OCI-LY1 (cell line): ENCODE measurements at regions not wholly inside any gene's neighbourhood (a gene's known extent, or its start where the extent isn't known, plus 50 kb on each side); places are given as distances from the start of the nearest gene placed in this dataset.

Experiments used
- H2AFZ ChIP-seq: fragments of 200-600 bp; sonication (generic), shearing (Covaris generic); 2 replicates; pipeline ENCODE4 v1.6.0; 2014; ENCODE audit warnings: antibody characterized with exemption, mild to moderate bottlenecking, low read length
- H3F3A ChIP-seq: fragments of 200-600 bp; sonication (generic), shearing (Covaris generic); 2 replicates; pipeline ENCODE4 v1.6.0; 2014; ENCODE audit warnings: mild to moderate bottlenecking, antibody characterized with exemption, low read length, moderate library complexity; ENCODE audit not compliant: insufficient read depth
- H3K27ac ChIP-seq: fragments of 200-600 bp; sonication (generic); 2 replicates; pipeline ENCODE4 v1.5.1; 2014; ENCODE audit warnings: low read length, mixed run types, mild to moderate bottlenecking, low read depth; ENCODE audit not compliant: poor library complexity, severe bottlenecking
- H3K27me3 ChIP-seq: fragments of 200-600 bp; sonication (generic); 2 replicates; pipeline ENCODE4 v1.6.0; 2014; ENCODE audit warnings: antibody characterized with exemption, mild to moderate bottlenecking, low read length, moderate library complexity; ENCODE audit not compliant: insufficient read depth
- H3K36me3 ChIP-seq: fragments of 200-600 bp; sonication (generic); 2 replicates; pipeline ENCODE4 v1.6.1; 2014; ENCODE audit warnings: mild to moderate bottlenecking, antibody characterized with exemption, low read length, moderate library complexity, mixed read lengths; ENCODE audit not compliant: insufficient read depth
- H3K4me1 ChIP-seq: fragments of 200-600 bp; sonication (generic); 2 replicates; pipeline ENCODE4 v1.5.1; 2014; ENCODE audit warnings: mild to moderate bottlenecking, low read length, moderate library complexity; ENCODE audit not compliant: insufficient read depth, severe bottlenecking
- H3K4me2 ChIP-seq: fragments of 200-600 bp; sonication (generic), shearing (Covaris generic); 2 replicates; pipeline ENCODE4 v1.6.1; 2014; ENCODE audit warnings: low read length
- H3K4me3 ChIP-seq: fragments of 200-600 bp; sonication (generic); 2 replicates; pipeline ENCODE4 v1.5.1; 2014; ENCODE audit warnings: low read length, low read depth, mild to moderate bottlenecking, mixed read lengths; ENCODE audit not compliant: poor library complexity, severe bottlenecking
- H3K79me2 ChIP-seq: fragments of 200-600 bp; shearing (Covaris generic); 2 replicates; pipeline ENCODE4 v1.6.1; 2016; ENCODE audit warnings: mixed run types, low read length, mixed read lengths; ENCODE audit not compliant: insufficient read depth
- H3K9ac ChIP-seq: fragments of 200-600 bp; sonication (generic), shearing (Covaris generic); 2 replicates; pipeline ENCODE4 v1.6.1; 2014; ENCODE audit warnings: mild to moderate bottlenecking, low read length, mixed read lengths
- H3K9me2 ChIP-seq: fragments of 200-600 bp; sonication (generic), shearing (Covaris generic); 2 replicates; pipeline ENCODE4 v1.6.1; 2014; ENCODE audit warnings: low read depth, mild to moderate bottlenecking, low read length, mixed read lengths
- H3K9me3 ChIP-seq: fragments of 200-600 bp; shearing (Covaris generic); 2 replicates; pipeline ENCODE4 v1.6.1; 2014; ENCODE audit warnings: low read length, mixed read lengths
- H4K20me1 ChIP-seq: fragments of 200-600 bp; sonication (generic), shearing (Covaris generic); 2 replicates; pipeline ENCODE4 v1.6.0; 2016; ENCODE audit warnings: mild to moderate bottlenecking, low read length; ENCODE audit not compliant: insufficient read depth
- EZH2 ChIP-seq: fragments of 200-600 bp; sonication (generic), shearing (Covaris generic); IDR thresholded peaks from 2 replicates; pipeline ENCODE4 v1.8.0; 2017; ENCODE audit warnings: borderline replicate concordance, mixed run types, mild to moderate bottlenecking, antibody characterized with exemption, low read length, moderate library complexity, mixed read lengths
- TF ChIP-seq, protein P1 (sequence below): fragments of 200-600 bp; sonication (generic), shearing (Covaris generic); IDR thresholded peaks from 2 replicates; pipeline ENCODE4 v1.5.1; 2017; ENCODE audit warnings: mild to moderate bottlenecking, antibody characterized with exemption, low read length, moderate library complexity, mixed read lengths

GRCh38 chr13:111584870-111585269 lies 264.4 kb downstream of the TEX29 start:
- Histone ChIP-seq H3K4me3 (no peak overlapping the region), H3K9me3 (no peaks in the 10 kb centered on the region), H3K9me2 (no peaks in the 10 kb centered on the region), H3F3A (no peaks in the 10 kb centered on the region), H4K20me1 (no peaks in the 10 kb centered on the region), H3K27ac (no peak overlapping the region), H3K79me2 (no peaks in the 10 kb centered on the region), H3K4me1 (no peaks in the 10 kb centered on the region), H3K9ac (no peak overlapping the region), H3K27me3 (no peaks in the 10 kb centered on the region; the same call in 1 of the 2 replicates), H3K36me3 (no peaks in the 10 kb centered on the region), H3K4me2 (no peak overlapping the region), H2AFZ (no peak overlapping the region)
- TF ChIP-seq EZH2 = no peak
- TF ChIP-seq, protein P1, sequence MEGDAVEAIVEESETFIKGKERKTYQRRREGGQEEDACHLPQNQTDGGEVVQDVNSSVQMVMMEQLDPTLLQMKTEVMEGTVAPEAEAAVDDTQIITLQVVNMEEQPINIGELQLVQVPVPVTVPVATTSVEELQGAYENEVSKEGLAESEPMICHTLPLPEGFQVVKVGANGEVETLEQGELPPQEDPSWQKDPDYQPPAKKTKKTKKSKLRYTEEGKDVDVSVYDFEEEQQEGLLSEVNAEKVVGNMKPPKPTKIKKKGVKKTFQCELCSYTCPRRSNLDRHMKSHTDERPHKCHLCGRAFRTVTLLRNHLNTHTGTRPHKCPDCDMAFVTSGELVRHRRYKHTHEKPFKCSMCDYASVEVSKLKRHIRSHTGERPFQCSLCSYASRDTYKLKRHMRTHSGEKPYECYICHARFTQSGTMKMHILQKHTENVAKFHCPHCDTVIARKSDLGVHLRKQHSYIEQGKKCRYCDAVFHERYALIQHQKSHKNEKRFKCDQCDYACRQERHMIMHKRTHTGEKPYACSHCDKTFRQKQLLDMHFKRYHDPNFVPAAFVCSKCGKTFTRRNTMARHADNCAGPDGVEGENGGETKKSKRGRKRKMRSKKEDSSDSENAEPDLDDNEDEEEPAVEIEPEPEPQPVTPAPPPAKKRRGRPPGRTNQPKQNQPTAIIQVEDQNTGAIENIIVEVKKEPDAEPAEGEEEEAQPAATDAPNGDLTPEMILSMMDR = no peak

DNA sequence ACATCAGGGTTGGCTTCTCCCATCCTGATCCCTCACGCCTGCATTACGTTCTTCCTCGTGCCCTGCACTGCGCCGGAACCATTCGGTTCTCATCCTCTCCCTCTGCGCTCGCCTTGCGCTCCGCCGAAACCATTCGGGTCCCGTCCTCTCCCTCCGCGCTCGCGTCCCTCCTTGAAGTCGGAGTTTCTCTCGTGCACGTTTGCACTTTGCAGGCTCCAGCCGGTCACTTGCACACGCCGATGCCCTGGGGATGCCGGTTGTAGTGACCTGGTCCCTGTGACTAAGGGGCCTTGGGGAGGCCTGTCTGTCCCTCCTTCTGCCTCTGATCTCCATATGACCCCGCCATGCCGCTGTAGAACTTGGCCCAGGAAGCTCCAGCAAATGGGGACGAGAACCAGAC lies 265.8 kb downstream of the TEX29 start:
- no peaks in the 10 kb centered on the region for H4K20me1 ChIP-seq
- no peaks in the 10 kb centered on the region for H3K27me3 ChIP-seq
- H3K9me3 ChIP-seq = no peaks in the 10 kb centered on the region
- no peaks in the 10 kb centered on the region for H3K9me2 ChIP-seq
- no peaks in the 10 kb centered on the region for H3K79me2 ChIP-seq
- no peak for TF ChIP-seq EZH2
- TF ChIP-seq, protein P1 = no peak
- no peak overlapping the region for H3K9ac ChIP-seq
- H3F3A ChIP-seq = no peaks in the 10 kb centered on the region
- no peak overlapping the region for H2AFZ ChIP-seq
- no peak overlapping the region for H3K4me3 ChIP-seq
- no peak overlapping the region for H3K27ac ChIP-seq
- H3K4me2 ChIP-seq = no peak overlapping the region
- no peaks in the 10 kb centered on the region for H3K36me3 ChIP-seq
- H3K4me1 ChIP-seq = no peaks in the 10 kb centered on the region

GRCh38 chr13:111587249-111587648 lies 266.8 kb downstream of the TEX29 start:
- Histone ChIP-seq H3K9me2 (no peaks in the 10 kb centered on the region), H3F3A (no peaks in the 10 kb centered on the region), H3K4me3 (no peak overlapping the region), H3K79me2 (no peaks in the 10 kb centered on the region), H3K9me3 (no peaks in the 10 kb centered on the region), H4K20me1 (no peaks in the 10 kb centered on the region), H3K36me3 (no peaks in the 10 kb centered on the region), H3K4me2 (no peak overlapping the region), H3K27ac (no peak overlapping the region), H3K4me1 (no peaks in the 10 kb centered on the region), H2AFZ (no peak overlapping the region), H3K27me3 (no peaks in the 10 kb centered on the region), H3K9ac (no peak overlapping the region)
- TF ChIP-seq, protein P1 = no peak
- no peak for TF ChIP-seq EZH2
